ENCODE measurements at regions not wholly inside any gene's neighbourhood (a gene's known extent, or its start where the extent isn't known, plus 50 kb on each side); places are given as distances from the start of the nearest gene placed in this dataset.

DNA sequence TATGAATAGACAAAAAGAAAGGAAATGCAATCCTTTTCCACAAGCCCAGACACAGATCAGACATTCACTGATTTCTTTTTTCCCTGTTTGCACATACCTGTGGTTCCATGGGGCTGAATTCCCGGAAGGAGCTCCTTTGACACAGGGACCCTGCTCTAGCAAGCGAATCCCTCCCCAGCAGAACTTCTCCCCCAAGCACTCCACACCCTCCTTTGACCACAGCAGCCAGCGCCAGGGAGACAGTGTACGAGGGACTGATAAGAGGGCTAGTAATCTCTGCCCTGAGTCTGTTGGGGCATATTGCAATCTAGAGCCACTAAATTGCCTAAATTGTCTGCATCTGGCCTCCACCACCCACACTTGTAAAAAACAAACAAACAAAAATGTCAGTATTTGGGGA is 83.4 kb upstream of the NTF3 start:
- no peak for TF ChIP-seq ZFX (IDR thresholded peaks at IDR 0.05)
- TF ChIP-seq, protein P1, sequence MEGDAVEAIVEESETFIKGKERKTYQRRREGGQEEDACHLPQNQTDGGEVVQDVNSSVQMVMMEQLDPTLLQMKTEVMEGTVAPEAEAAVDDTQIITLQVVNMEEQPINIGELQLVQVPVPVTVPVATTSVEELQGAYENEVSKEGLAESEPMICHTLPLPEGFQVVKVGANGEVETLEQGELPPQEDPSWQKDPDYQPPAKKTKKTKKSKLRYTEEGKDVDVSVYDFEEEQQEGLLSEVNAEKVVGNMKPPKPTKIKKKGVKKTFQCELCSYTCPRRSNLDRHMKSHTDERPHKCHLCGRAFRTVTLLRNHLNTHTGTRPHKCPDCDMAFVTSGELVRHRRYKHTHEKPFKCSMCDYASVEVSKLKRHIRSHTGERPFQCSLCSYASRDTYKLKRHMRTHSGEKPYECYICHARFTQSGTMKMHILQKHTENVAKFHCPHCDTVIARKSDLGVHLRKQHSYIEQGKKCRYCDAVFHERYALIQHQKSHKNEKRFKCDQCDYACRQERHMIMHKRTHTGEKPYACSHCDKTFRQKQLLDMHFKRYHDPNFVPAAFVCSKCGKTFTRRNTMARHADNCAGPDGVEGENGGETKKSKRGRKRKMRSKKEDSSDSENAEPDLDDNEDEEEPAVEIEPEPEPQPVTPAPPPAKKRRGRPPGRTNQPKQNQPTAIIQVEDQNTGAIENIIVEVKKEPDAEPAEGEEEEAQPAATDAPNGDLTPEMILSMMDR (conservative IDR thresholded peaks at IDR 0.05) = no peak
- no peak overlapping the region for H3K27ac ChIP-seq

GRCh38 chr12:5364036-5364770 is 67.7 kb upstream of the NTF3 start:
- H3K27ac ChIP-seq = no peak overlapping the region
- TF ChIP-seq ZFX (IDR thresholded peaks at IDR 0.05) = no peak
- TF ChIP-seq, protein P1 (conservative IDR thresholded peaks at IDR 0.05) = no peak

DNA sequence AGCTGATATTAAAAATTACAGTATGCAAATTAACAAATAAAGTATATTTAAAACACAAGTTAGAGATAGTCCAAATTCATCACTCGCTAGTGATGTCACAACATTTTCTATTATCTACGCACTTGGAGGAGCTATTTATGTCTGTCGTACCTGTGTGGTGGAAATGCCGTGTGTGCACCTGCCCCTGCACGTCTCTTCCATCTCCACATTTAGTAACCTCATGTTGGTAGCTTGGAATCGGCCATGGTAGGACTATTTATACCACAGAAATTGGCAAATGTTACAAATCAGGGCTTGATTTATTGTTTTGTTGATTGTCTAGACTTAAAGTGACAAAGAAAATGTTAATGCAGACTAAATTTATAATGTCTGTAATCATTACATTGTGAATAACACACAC is 62.6 kb upstream of the NTF3 start:
- TF ChIP-seq, protein P1 (conservative IDR thresholded peaks at IDR 0.05) = no peak
- TF ChIP-seq ZFX (IDR thresholded peaks at IDR 0.05) = no peak

DNA sequence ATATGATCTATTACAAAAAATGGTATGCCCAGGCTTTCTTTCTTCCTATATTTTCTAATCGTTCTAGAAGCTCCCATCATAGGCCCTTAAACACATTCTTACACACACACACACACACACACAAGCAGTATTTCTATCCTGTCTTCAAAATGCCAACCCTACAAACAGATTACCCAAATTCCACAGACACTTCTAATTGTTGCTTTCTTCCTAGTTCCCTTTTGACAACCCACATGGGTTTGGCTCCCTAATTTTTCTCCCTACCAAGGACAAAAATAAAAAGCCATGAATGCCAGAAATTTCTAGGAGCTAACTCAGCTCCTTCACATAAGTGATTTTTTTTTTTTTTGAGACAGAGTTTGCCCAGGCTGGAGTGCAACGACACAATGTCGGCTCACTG is 60.3 kb upstream of the NTF3 start:
- H3K27ac ChIP-seq = no peak overlapping the region
- TF ChIP-seq ZFX (IDR thresholded peaks at IDR 0.05) = no peak
- TF ChIP-seq, protein P1 (conservative IDR thresholded peaks at IDR 0.05) = no peak

More for the DNA sequence above, 62.6 kb upstream of the NTF3 start:
- no peak overlapping the region for H3K27ac ChIP-seq

- no peak overlapping the region for H3K27ac ChIP-seq
- TF ChIP-seq ZFX (IDR thresholded peaks at IDR 0.05) = no peak
- TF ChIP-seq, protein P1 (conservative IDR thresholded peaks at IDR 0.05) = no peak
These were observed 57.2 kb upstream of the NTF3 start for GRCh38 chr12:5374713-5375112.

DNA sequence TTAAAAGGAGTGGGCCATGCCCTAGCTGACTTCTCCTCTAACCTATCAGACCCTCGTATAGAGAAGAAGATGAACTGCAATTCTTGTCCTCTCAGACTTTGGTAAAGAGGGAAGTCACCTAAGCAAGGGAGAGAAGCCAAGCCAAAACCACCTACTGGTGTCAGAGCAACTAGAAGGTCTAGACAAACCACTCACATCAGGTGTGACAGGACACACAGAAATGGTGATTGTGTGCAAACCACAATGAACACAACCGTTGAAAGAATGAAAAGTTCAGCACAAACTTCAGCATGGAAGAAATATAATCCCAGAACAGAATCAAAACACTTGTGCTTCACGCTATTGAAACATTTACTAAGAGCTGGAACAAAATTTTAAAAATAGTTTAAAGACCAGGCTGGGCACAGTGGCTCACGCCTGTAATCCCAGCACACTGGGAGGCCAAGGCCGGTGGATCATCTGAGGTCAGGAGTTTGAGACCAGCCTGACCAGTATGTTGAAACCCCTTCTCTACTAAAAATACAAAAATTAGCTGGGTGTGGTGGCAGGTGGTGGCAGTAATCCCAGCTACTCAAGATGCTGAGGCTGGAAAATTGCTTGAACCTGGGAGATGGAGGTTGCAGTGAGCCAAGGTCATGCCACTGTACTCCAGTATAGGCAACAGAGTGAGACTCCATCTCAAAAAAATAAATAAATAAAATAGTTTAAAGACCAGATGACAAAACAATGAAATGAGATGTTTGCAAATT is 56.2 kb upstream of the NTF3 start:
- H3K27ac ChIP-seq = no peak overlapping the region
- TF ChIP-seq, protein P1 (conservative IDR thresholded peaks at IDR 0.05) = no peak
- TF ChIP-seq ZFX (IDR thresholded peaks at IDR 0.05) = no peak

DNA sequence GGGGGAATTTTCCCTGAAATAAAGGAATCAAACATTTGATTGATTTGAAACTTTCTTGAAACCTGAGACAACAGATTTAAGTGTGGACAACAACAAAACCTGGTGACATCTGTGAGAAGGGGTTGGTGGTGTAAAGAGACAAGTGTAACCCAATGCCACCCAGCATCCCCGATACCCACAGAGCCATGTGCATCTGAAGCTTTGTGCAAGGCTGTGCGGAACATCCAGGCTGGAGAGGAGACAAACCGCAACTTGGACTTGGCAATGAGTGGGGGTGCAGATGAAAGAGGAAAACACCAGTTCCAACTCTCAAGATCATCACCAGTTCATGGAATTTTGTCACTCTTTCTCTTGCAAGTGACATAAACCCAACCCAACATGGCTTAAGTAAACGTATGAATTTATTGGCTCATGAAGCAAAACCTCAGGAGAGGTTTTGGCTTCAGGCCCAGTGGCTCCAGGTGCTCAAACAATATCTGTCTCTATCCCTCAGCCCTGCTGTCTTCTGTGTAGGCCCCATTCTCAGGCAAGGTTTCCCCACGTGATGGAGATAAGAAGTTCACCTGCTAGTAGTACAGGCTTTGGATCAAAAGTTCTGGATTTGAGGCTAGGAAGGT is 55.2 kb upstream of the NTF3 start:
- H3K27ac ChIP-seq = no peak overlapping the region
- TF ChIP-seq ZFX (IDR thresholded peaks at IDR 0.05) = no peak
- TF ChIP-seq, protein P1 (conservative IDR thresholded peaks at IDR 0.05) = no peak

All from C4-2B (cell line).